Transverse colon (tissue), 4 donors: ENCODE measurements at regions not wholly inside any gene's neighbourhood (a gene's known extent, or its start where the extent isn't known, plus 50 kb on each side); places are given as distances from the start of the nearest gene placed in this dataset.
"Not testable (repeated sequence)": the region's sequence is repeated elsewhere in the genome, so short reads cannot be mapped to it uniquely, and the experiment has no call there.

ENCODE experiments used
- DNase-seq: peaks from one replicate; pipeline ENCODE4 v3.0.0-alpha.2; 2019
- H3K27ac ChIP-seq, 4 donors: fragments of 200-600 bp; sonication (generic); 2 replicates each; pipeline ENCODE4 v1.5.1; 2016 to 2018; ENCODE audit warnings: inconsistent platforms in 4 of 4
- H3K27me3 ChIP-seq: fragments of 200-600 bp; sonication (generic); 2 replicates; pipeline ENCODE4 v1.5.1; 2017; ENCODE audit warnings: inconsistent platforms
- H3K36me3 ChIP-seq, 4 donors: fragments of 200-600 bp; sonication (generic); 2 replicates each; pipeline ENCODE4 v1.5.1; 2017 to 2019; ENCODE audit warnings: inconsistent platforms in 4 of 4
- H3K4me1 ChIP-seq, 4 donors: fragments of 200-600 bp; sonication (generic); 2 replicates each; pipeline ENCODE4 v1.5.1; 2017 to 2020; ENCODE audit warnings: inconsistent platforms in 4 of 4
- H3K4me3 ChIP-seq, 4 donors: fragments of 200-600 bp; sonication (generic); 1 replicate in 1 of 4; 2 replicates in 3 of 4; pipeline versions ENCODE4 v1.5.1 to v1.6.1; 2017 to 2019; ENCODE audit warnings: inconsistent platforms in 4 of 4
- H3K9me3 ChIP-seq, 2 donors: fragments of 200-600 bp; sonication (generic); 2 replicates each; pipeline ENCODE4 v1.5.1; 2017 to 2019; ENCODE audit warnings: inconsistent platforms in 2 of 2
- EP300 ChIP-seq: sonication (generic); formaldehyde crosslinking; IDR thresholded peaks from one replicate; pipeline ENCODE4 v1.6.1; 2017; ENCODE audit warnings: antibody characterized with exemption, low read depth
- POLR2A ChIP-seq: fragments of 450-650 bp; IDR thresholded peaks from one replicate; pipeline ENCODE4 v1.6.1; 2016; ENCODE audit warnings: antibody characterized with exemption, mild to moderate bottlenecking, moderate library complexity
- POLR2AphosphoS5 ChIP-seq, 3 donors: sonication (generic); formaldehyde crosslinking; IDR thresholded peaks; one replicate each; pipeline ENCODE4 v1.6.1; 2016; ENCODE audit warnings: antibody characterized with exemption in 3 of 3
- WGBS, 2 donors: methylation state at CpG; one replicate each; pipeline ENCODE4 v1.1.5; 2018; ENCODE audit warnings: low coverage in 1 of 2; 5-methylcytosine and 5-hydroxymethylcytosine counted together
- in situ Hi-C, 4 donors: fragments of 200-750 bp; cut with MboI; loops; one replicate each; pipeline versions ENCODE4 v1.15.0 to v1.15.1; 2017; ENCODE audit warnings: low sequenced_read_pairs in 3 of 4, low pct_ligation_motif_present in 1 of 4, low pct_unique_long_range_greater_than_20kb in 1 of 4
- intact Hi-C: fragments of 100-400 bp; cut with DNase I; formaldehyde crosslinking; loops from one replicate; pipeline ENCODE4 v1.15.1; 2023; ENCODE audit warnings: low total_unique reads
- TF ChIP-seq, protein P1 (sequence below), 5 experiments: fragments of 200-600 bp in 3 of 5; fragments of 450-650 bp in 2 of 5; sonication (generic) in 3 of 5; IDR thresholded peaks; 1 replicate in 2 of 5; 2 replicates in 3 of 5; pipeline ENCODE4 v1.5.1; 2016 to 2017; ENCODE audit warnings: antibody characterized with exemption in 5 of 5, inconsistent platforms in 3 of 5, mild to moderate bottlenecking in 2 of 5, moderate library complexity in 1 of 5

DNA sequence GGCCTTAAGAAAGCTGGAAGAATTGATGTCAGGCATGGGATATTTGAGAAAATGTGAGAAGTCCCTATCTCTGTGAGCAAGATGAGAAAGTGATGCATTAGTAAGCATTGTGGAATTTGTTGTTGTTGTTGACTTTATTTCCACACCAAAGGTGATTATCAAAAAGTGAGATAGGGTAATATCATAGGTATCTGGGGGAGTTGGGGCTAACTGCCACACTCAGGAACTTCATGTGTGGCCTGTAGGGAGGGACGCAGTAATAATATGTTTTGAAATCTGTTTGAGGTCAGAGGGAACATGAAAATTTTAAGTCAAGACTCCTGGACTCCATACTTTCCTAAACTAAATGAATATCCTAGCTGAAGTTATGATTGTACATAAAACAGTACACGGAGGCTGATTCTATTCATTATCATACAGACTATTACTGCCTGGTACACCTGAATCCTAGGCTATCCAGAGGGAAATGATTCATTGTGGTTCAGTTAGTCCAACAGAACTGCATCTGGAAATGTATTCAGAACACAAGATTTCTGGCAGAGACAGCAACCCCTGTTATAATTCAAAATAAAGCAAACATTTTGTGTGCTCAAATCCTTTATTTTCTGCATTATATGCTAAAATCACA, 304.8 kb downstream of the CPS1 start:
- in situ Hi-C loops (no loop called here), intact Hi-C loops (no loop called here)
- no peak for DNase-seq
- Histone ChIP-seq H3K4me1 (no peaks in the 10 kb centered on the region), H3K27ac (no peak overlapping the region), H3K36me3 (no peaks in the 10 kb centered on the region), H3K4me3 (no peak overlapping the region), H3K27me3 (no peaks in the 10 kb centered on the region), H3K9me3 (no peaks in the 10 kb centered on the region)
- TF ChIP-seq, protein P1, sequence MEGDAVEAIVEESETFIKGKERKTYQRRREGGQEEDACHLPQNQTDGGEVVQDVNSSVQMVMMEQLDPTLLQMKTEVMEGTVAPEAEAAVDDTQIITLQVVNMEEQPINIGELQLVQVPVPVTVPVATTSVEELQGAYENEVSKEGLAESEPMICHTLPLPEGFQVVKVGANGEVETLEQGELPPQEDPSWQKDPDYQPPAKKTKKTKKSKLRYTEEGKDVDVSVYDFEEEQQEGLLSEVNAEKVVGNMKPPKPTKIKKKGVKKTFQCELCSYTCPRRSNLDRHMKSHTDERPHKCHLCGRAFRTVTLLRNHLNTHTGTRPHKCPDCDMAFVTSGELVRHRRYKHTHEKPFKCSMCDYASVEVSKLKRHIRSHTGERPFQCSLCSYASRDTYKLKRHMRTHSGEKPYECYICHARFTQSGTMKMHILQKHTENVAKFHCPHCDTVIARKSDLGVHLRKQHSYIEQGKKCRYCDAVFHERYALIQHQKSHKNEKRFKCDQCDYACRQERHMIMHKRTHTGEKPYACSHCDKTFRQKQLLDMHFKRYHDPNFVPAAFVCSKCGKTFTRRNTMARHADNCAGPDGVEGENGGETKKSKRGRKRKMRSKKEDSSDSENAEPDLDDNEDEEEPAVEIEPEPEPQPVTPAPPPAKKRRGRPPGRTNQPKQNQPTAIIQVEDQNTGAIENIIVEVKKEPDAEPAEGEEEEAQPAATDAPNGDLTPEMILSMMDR (IDR thresholded peaks at IDR 0.05) = no peak
- TF ChIP-seq POLR2AphosphoS5 (IDR thresholded peaks at IDR 0.05) (no peak), EP300 (no peak)
- WGBS, 2 donors = 68 to 74% methylated on average over 2 of the region's 2 CpGs

DNA sequence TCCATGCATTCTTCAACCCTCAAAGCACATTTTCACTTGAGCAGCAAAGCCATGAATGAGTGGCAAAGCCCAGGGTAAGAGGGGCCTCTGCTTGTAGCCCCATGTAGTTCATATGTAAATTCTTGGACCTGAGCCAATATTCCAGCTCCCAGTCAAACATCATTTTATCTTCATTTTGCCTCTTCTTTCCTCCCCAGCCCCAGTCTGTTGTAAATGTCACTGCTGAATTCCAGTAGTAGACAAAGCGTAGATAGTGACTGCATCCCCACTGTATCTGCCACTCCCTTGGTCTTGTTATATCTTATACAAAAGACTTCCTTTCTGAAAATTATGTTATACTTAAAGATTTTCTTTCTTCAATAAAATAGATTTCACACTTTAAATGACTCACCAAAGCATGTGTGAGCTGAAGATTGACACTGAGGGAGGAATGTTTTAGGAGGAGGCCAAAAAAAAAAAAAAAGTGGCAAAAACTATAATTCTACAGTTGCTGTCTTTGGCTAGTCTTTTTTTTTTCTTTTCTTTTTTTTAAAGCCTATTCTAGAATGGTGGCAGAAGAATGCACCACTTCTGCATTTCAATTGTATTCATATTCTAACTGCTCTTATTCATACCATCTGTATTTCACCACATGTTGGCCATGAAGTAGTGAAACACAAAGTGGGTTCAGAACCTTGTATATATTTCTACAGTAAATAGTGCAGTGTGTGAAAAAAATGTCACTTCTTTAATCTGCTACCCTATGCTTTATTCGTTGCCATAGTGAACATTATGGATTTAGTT, 306.1 kb downstream of the CPS1 start:
- Histone ChIP-seq H3K9me3 (no peaks in the 10 kb centered on the region), H3K27ac (no peak overlapping the region), H3K27me3 (no peaks in the 10 kb centered on the region), H3K4me3 (no peak overlapping the region), H3K4me1 (no peaks in the 10 kb centered on the region), H3K36me3 (no peaks in the 10 kb centered on the region)
- WGBS, 2 donors = 54 to 69% methylated on average over 2 of the region's 2 CpGs
- in situ Hi-C loops (no loop called here), intact Hi-C loops (no loop called here)
- TF ChIP-seq POLR2AphosphoS5 (IDR thresholded peaks at IDR 0.05) = no peak
- TF ChIP-seq, protein P1 (IDR thresholded peaks at IDR 0.05) = no peak
- no peak for TF ChIP-seq EP300
- TF ChIP-seq POLR2A = no peak
- DNase-seq = no peak

DNA sequence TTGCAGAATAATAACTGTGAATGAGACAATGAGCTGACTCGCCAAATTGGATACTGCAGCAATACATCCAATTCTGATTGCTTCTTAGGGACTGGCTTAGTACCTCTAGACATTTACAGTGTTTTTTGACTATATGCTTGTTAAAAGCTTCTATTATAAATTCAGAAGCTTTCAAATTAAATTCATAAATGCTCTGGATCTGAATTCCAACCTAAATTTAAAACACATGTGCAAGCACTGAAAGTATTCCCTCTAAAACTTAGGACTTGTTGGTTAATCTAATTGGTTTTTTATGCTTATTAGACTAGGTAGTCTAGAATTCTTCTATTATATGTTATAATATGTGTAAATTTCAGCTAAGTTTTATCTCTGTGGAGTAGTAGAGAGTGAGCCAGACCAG, 306.9 kb downstream of the CPS1 start:
- Histone ChIP-seq H3K4me3 (no peak overlapping the region), H3K4me1 (no peaks in the 10 kb centered on the region), H3K9me3 (no peaks in the 10 kb centered on the region), H3K36me3 (no peaks in the 10 kb centered on the region), H3K27me3 (no peaks in the 10 kb centered on the region), H3K27ac (no peak overlapping the region)
- 98 to 100% methylated on average over 1 of the region's 1 CpG for WGBS, 2 donors
- in situ Hi-C loops = no loop called here
- TF ChIP-seq, protein P1 (IDR thresholded peaks at IDR 0.05) = no peak
- TF ChIP-seq POLR2AphosphoS5 (IDR thresholded peaks at IDR 0.05) = no peak
- intact Hi-C loops = no loop called here
- DNase-seq = no peak

DNA sequence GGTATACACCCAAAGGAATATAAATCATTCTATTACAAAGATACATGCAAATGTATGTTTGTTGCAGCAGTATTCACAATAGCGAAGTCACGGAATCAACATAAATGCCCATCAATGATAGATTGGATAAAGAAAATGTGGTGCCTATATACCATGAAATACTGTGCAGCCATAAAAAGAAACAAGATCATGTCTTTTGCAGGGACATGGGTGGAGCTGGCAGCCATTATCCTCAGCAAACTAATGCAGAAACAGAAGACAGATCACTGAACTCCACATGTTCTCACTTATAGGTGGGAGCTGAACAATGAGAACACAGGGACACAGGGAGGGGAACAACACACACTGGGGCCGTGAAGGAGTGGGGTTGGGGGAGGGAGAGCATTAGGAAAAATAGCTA, 315.2 kb downstream of the CPS1 start:
- H3K4me1 ChIP-seq, H3K27ac ChIP-seq, DNase-seq, H3K27me3 ChIP-seq, H3K9me3 ChIP-seq, H3K36me3 ChIP-seq, H3K4me3 ChIP-seq, in situ Hi-C loops, intact Hi-C loops: not testable (repeated sequence)
- WGBS, 2 donors = 88 to 91% methylated on average over 3 of the region's 3 CpGs

DNA sequence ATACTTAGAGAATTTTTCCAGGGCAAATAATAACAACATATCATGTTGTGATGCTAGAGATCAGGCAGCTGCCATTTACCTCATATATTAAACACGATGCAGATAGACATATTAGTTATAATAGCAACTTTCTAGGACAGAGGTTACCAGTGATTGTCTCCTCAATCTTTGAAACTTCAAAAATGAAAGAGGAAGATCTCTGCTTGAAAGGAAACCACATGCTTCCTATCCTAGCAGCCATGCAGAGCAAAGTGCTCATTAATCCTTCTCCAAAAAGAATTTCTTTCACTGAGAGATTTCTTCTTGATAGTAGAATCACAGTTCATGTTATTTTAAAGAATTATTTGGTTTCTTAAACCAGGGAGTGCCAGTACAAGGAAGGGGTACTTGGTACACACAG, 317.2 kb downstream of the CPS1 start:
- intact Hi-C loops (no loop called here), in situ Hi-C loops (no loop called here)
- H3K36me3 ChIP-seq = no peaks in the 10 kb centered on the region
- no peaks in the 10 kb centered on the region for H3K9me3 ChIP-seq
- 55 to 75% methylated on average over 1 of the region's 1 CpG for WGBS, 2 donors
- H3K27ac ChIP-seq = no peak overlapping the region
- no peak overlapping the region for H3K4me3 ChIP-seq
- no peaks in the 10 kb centered on the region for H3K4me1 ChIP-seq
- H3K27me3 ChIP-seq = no peaks in the 10 kb centered on the region
- TF ChIP-seq EP300 = no peak
- DNase-seq = no peak
